ENCODE measurements at regions not wholly inside any gene's neighbourhood (a gene's known extent, or its start where the extent isn't known, plus 50 kb on each side); places are given as distances from the start of the nearest gene placed in this dataset.

GRCh38 chr10:133004478-133004877, 62.1 kb upstream of the CFAP46 start:
- DNase-seq = no peak

DNA sequence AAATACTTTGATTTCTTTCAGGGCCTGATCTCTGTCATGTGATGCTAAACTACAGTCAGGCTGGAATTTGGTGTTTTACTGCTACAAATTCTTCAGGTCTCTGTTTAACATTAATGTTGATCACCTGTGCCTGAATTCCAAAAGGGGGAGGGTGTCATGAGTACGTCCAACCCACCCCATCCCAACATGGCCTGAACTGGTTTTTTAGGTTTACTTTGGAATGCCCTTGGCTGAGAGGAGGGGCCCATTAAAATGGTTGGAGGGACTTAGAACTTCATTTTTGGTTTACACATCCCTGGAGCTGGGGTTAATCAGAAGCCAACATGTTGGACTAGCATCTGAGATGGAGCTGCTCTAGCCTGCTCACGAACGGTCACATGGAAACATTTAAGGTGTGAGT, 60.8 kb upstream of the CFAP46 start:
- no peak for DNase-seq

GRCh38 chr10:133002685-133003084, 60.3 kb upstream of the CFAP46 start:
- DNase-seq = no peak

DNA sequence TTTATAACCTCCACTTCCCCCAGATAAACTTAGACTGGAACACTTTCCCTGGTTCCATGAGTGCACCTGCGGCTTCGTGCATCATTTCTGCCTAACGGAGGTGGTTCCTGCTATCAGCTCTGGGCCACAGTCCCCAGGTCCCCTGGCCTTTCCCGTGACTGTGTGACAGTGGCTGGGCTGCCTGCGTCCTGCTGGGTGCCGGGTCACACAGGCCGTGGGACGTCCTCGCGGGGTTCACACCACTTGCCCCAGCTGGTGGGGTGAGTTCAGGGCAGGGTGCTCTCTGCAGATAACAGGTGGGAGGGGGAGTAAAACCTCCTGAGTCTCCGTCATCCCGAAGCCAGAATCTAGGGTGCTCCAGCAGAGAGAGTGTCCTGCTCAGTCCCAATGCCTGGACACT, 58.7 kb upstream of the CFAP46 start:
- no peak for DNase-seq

DNA sequence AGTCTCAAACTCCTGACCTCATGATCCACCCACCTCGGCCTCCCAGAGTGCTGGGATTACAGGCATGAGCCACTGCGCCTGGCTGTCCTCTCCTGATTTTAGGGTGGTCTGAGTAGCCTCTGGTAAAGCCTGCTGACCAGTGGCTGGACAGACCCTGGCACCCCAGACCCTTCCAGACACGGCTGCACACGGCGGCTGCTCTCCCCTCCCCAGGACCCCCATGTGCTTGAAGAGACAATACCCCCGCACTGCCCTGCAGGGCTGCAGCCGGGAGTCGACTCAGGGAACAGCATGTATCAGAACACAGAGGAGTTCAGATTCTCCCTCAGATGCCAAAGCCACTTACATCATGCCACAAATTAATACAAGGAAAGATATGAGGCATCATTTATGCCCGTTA, 58.3 kb upstream of the CFAP46 start:
- DNase-seq = no peak

DNA sequence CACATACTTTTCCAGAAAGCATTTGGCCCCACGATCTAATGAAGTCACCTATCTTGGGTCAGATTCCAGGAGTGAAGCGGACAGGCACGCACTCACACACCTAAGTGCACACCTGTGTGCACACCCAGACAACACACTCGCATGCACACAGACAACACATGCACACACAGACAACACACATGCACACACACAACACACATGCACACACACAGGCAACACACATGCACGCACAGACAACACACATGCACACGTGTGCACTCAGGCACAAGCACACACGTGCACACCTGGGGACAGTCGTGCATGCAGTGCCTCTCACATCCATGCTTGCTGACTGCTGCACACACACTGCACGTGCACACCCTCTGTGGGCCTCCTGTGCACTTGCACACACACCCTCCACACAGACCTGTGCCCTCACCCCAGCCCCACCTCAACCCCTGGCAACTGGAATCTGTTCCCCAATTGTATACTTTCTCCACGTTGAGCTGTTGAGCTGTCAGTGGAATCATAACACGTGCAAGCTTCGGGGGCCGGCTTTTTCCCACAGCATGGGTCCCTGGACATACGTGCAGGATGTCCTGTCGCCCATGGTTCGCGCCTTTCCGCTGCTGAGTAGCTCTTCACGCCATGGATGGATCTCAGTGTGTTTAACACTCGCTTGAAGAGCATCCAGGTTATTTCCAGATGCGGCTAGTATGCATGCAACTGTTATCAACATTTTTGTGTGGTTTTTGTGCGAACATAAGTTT, 55.3 kb upstream of the CFAP46 start:
- DNase-seq = no peak

GRCh38 chr10:132996603-132997343, 54.4 kb upstream of the CFAP46 start:
- DNase-seq = no peak

- no peak for DNase-seq
Observed at GRCh38 chr10:132995909-132996602, 53.7 kb upstream of the CFAP46 start.

DNA sequence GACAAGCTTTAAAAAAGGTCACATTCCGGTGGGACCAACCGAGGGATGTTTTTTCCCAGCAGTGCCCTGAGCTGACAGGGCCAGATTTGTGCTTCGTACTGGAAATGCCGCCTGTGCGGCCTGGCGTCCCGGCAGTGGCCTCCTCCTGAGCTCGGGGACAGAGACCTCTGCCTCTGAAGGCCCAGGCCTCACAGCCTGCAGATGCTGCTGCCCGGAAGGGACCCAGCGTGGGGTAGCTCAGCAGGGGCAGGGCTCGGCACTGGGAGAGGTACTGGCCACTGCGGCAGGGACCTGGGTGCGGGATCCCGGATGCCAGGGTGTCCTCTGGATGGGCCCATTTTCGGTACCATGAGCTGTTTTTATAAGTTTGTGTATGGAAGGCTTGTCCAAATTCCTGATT, 52.4 kb upstream of the CFAP46 start:
- DNase-seq = no peak

- peak; percentile 73 for DNase-seq
Observed at GRCh38 chr10:132994185-132994796, 51.9 kb upstream of the CFAP46 start.

DNA sequence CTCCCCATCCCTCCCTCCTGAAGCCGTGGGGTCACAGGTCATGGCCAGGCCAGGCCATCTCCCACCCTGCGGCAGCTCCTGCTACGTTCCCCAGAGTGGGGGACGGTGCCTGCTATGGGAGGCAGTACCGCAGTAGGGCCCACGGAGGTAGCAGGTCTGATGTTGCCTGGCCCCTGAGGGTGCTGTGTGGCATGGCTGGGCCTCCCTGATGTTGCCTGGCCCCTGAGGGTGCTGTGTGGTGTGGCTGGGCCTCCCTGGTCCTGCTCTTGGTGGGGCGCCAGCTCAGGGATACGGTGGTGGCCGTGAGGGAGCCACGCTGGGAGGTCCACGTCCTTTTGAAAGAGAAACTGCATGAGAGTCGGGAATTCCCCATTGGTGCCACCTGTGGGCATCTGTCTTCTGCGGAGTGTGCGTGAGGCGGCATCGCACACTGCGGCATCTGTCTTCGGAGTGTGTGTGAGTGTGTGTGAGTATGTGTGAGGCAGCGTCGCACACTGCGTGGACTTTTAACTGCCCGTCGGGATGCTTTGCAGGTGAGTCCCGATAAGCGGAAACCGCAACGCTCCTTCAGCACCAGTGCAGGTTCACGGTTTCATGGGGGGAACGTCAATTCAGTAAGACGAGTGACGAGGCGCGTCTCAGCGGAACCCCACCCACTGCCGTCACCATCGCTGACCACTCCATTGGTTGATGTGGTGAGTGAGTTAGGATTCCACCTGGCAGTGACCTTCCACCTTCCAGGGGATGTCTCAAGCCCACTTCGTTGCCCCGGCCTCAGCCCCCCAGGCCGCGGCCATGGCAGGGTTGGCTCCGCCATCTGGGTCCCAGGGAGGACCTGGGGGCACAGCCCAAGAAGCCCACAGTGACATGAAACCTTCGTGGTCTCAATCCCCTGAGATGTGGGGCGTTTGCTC, 51.2 kb upstream of the CFAP46 start:
- DNase-seq = no peak

GRCh38 chr10:132992433-132993215, 50.3 kb upstream of the CFAP46 start:
- DNase-seq = no peak

All from eye (tissue), 1 donor.